A549 (cell line): ENCODE measurements at regions not wholly inside any gene's neighbourhood (a gene's known extent, or its start where the extent isn't known, plus 50 kb on each side); places are given as distances from the start of the nearest gene placed in this dataset.

Experiments
- ATAC-seq, 2 experiments: fragments of 200-7000 bp in 1 of 2; fragments of >200 bp in 1 of 2; cut with Nextera tagmentation in 1 of 2; cut with Tn5 transposase in 1 of 2; 3 replicates each; pipeline versions ENCODE4 v1.8.0 to v1.9.1; 2018 to 2020; ENCODE audit warnings: mild to moderate bottlenecking in 1 of 2, moderate library complexity in 1 of 2
- CTCF ChIA-PET: fragments of 300-600 bp; sonication (Branson Sonifier 250); formaldehyde crosslinking; extraction: SDS; loops from one replicate; lab custom pipeline; 2021; ENCODE audit warnings: antibody characterized with exemption, inconsistent platforms; lab: Yijun Ruan, JAX
- POLR2A ChIA-PET: fragments of 350-600 bp; formaldehyde crosslinking; extraction: SDS; loops from one replicate; lab custom pipeline; 2021; ENCODE audit warnings: antibody characterized with exemption, inconsistent platforms; lab: Yijun Ruan, JAX
- DNase-seq, 2 experiments: peaks; one replicate each; pipeline versions ENCODE4 v3.0.0 to v3.0.0-alpha.2; 2011 to 2016; ENCODE audit warnings: low read depth in 1 of 2, low spot score in 1 of 2
- FAIRE-seq: peaks from 2 replicates; lab custom pipeline; 2011; peaks lifted over from hg19 to GRCh38; lab: Jason Lieb, UNC
- H3K27ac ChIP-seq, 2 experiments: fragments of >200 bp; sonication (Bioruptor Twin); formaldehyde crosslinking; 3 replicates each; pipeline ENCODE4 v1.5.1; 2016 to 2017
- H3K4me1 ChIP-seq: fragments of >200 bp; sonication (Bioruptor Twin); formaldehyde crosslinking; 3 replicates; pipeline ENCODE4 v1.6.1; 2016
- H3K4me2 ChIP-seq: fragments of >200 bp; sonication (Bioruptor Twin); formaldehyde crosslinking; 3 replicates; pipeline ENCODE4 v1.6.1; 2016
- H3K4me3 ChIP-seq: fragments of >200 bp; sonication (Bioruptor Twin); formaldehyde crosslinking; 3 replicates; pipeline ENCODE4 v1.5.1; 2016
- H3K9me3 ChIP-seq: fragments of >200 bp; sonication (Bioruptor Twin); formaldehyde crosslinking; 3 replicates; pipeline ENCODE4 v1.6.1; 2016
- BHLHE40 ChIP-seq: IDR thresholded peaks from 2 replicates; pipeline ENCODE4 v1.6.1; 2012; ENCODE audit warnings: low read depth, low read length, inconsistent platforms
- CEBPB ChIP-seq, 2 experiments: fragments of >200 bp in 1 of 2; sonication (Bioruptor Twin) in 1 of 2; formaldehyde crosslinking in 1 of 2; IDR thresholded peaks; 2 replicates each; pipeline ENCODE4 v1.6.1; 2012 to 2016
- EP300 ChIP-seq, 2 experiments: fragments of >200 bp; sonication (Bioruptor Twin); formaldehyde crosslinking; IDR thresholded peaks; 2 replicates in 1 of 2; 3 replicates in 1 of 2; pipeline ENCODE4 v1.6.1; 2016 to 2017
- FOSB ChIP-seq: fragments of 250-450 bp; sonication (Bioruptor Pico); IDR thresholded peaks from 2 replicates; pipeline ENCODE4 v1.5.0; 2020; ENCODE audit warnings: mild to moderate bottlenecking, moderate library complexity
- FOSL2 ChIP-seq, 2 experiments: fragments of 450-650 bp in 1 of 2; fragments of >200 bp in 1 of 2; sonication (Bioruptor Twin) in 1 of 2; formaldehyde crosslinking; IDR thresholded peaks; 2 replicates each; pipeline versions ENCODE4 v1.5.0 to v1.6.1; 2016 to 2020; ENCODE audit warnings: mild to moderate bottlenecking in 1 of 2, moderate library complexity in 1 of 2
- FOXS1 ChIP-seq: fragments of 250-450 bp; sonication (Bioruptor Pico); IDR thresholded peaks from 2 replicates; pipeline ENCODE4 v1.5.0; 2020; ENCODE audit warnings: mild to moderate bottlenecking, moderate library complexity
- GATA3 ChIP-seq: IDR thresholded peaks from 2 replicates; pipeline ENCODE4 v1.6.1; 2012; ENCODE audit warnings: borderline replicate concordance
- HDAC2 ChIP-seq: fragments of 200-600 bp; sonication (generic); IDR thresholded peaks from 2 replicates; pipeline ENCODE4 v1.6.1; 2016
- HEYL ChIP-seq: fragments of 250-450 bp; sonication (Bioruptor Pico); IDR thresholded peaks from 2 replicates; pipeline ENCODE4 v1.8.0; 2021; ENCODE audit warnings: mild to moderate bottlenecking, moderate library complexity
- JUNB ChIP-seq: fragments of >200 bp; sonication (Bioruptor Twin); formaldehyde crosslinking; IDR thresholded peaks from 2 replicates; pipeline ENCODE4 v1.6.1; 2016
- KDM1A ChIP-seq: fragments of 200-600 bp; sonication (generic); IDR thresholded peaks from 2 replicates; pipeline ENCODE4 v1.6.1; 2016; ENCODE audit warnings: low read depth, mild to moderate bottlenecking
- MAZ ChIP-seq: fragments of 150-350 bp; IDR thresholded peaks from 2 replicates; pipeline ENCODE4 v1.6.1; 2014; ENCODE audit warnings: antibody characterized with exemption, low read depth, low read length, borderline replicate concordance
- MYC ChIP-seq: IDR thresholded peaks from 2 replicates; pipeline ENCODE4 v1.6.1; 2012; ENCODE audit warnings: mild to moderate bottlenecking, inconsistent platforms, low read length, improper control_type of control experiment, borderline replicate concordance
- NPAS2 ChIP-seq: fragments of 250-450 bp; sonication (Bioruptor Pico); IDR thresholded peaks from 2 replicates; pipeline ENCODE4 v1.8.0; 2022; ENCODE audit warnings: mild to moderate bottlenecking, moderate library complexity, borderline replicate concordance
- PHF8 ChIP-seq: fragments of 200-600 bp; sonication (generic); IDR thresholded peaks from 2 replicates; pipeline ENCODE4 v1.6.1; 2016; ENCODE audit warnings: low read depth, mild to moderate bottlenecking, antibody characterized with exemption, moderate library complexity, borderline replicate concordance
- RARB ChIP-seq: fragments of 250-450 bp; sonication (Bioruptor Pico); IDR thresholded peaks from 2 replicates; pipeline ENCODE4 v1.8.0; 2021; ENCODE audit warnings: mild to moderate bottlenecking, moderate library complexity
- RCOR1 ChIP-seq: fragments of 150-350 bp; IDR thresholded peaks from 2 replicates; pipeline ENCODE4 v1.6.1; 2014; ENCODE audit warnings: antibody characterized with exemption, low read length, low read depth
- SMC3 ChIP-seq: fragments of >200 bp; sonication (Bioruptor Twin); formaldehyde crosslinking; IDR thresholded peaks from 3 replicates; pipeline ENCODE4 v1.6.1; 2018; ENCODE audit warnings: inconsistent platforms
- TFCP2L1 ChIP-seq: fragments of 250-450 bp; sonication (Bioruptor Pico); IDR thresholded peaks from 2 replicates; pipeline ENCODE4 v1.5.0; 2021; ENCODE audit warnings: mild to moderate bottlenecking
- ZNF302 ChIP-seq: fragments of 250-450 bp; sonication (Bioruptor Pico); IDR thresholded peaks from 2 replicates; pipeline ENCODE4 v1.9.0; 2021; ENCODE audit warnings: inconsistent platforms, mild to moderate bottlenecking, moderate library complexity
- WGBS: methylation state at CpG from one replicate; pipeline ENCODE4 v1.1.6; 2017; ENCODE audit errors: missing lambda C conversion rate; 5-methylcytosine and 5-hydroxymethylcytosine counted together
- TF ChIP-seq, protein P1 (sequence below): fragments of >200 bp; sonication (Bioruptor Twin); formaldehyde crosslinking; IDR thresholded peaks from 3 replicates; pipeline ENCODE4 v1.5.1; 2016
- TF ChIP-seq, protein P2 (sequence below): fragments of >200 bp; sonication (Bioruptor Twin); formaldehyde crosslinking; IDR thresholded peaks from 2 replicates; pipeline ENCODE4 v1.6.1; 2016
- TF ChIP-seq, protein P3 (sequence below): IDR thresholded peaks from 2 replicates; pipeline ENCODE4 v1.6.1; 2012
- TF ChIP-seq, protein P4 (sequence below): fragments of 450-650 bp; IDR thresholded peaks from 2 replicates; pipeline ENCODE4 v1.6.1; 2014; ENCODE audit warnings: antibody characterized with exemption

DNA sequence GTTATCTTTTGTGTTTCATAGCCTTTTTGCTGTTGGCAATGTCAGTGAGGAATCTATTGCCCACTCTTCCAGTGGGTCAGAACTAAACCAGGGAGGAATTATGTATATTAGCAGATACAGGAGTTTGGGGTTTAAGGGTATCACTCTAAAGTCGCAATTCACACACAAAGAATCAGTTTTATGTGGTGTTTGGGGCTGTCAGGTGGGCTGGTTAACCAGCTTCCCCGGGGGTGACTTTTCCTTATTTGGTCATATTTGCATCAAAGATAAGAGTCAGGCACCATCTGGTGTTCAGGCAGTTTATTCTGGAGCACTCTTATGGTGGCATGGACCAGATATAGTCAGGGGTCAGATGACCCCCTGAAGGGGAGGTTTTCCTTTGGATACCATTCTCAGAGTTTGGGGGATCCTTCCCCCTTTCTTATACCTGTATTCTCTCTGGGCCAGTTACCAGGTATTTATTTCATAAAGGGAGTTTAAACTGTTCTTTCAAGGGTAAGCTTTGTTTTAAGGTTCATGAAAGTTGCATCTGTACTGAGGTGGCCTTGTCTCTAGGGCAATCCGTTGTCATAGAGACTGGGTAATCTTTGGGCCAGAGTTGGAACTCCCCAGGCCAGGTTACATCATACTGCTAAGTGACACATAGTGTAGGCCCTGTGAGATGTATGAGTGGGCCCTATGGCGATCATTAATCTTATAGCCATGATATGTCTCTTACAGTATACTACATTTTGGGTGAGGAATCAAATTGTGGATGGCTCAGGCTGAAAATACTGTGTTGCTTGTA is 148.2 kb downstream of the RWDD3 start:
- TF ChIP-seq, protein P1, sequence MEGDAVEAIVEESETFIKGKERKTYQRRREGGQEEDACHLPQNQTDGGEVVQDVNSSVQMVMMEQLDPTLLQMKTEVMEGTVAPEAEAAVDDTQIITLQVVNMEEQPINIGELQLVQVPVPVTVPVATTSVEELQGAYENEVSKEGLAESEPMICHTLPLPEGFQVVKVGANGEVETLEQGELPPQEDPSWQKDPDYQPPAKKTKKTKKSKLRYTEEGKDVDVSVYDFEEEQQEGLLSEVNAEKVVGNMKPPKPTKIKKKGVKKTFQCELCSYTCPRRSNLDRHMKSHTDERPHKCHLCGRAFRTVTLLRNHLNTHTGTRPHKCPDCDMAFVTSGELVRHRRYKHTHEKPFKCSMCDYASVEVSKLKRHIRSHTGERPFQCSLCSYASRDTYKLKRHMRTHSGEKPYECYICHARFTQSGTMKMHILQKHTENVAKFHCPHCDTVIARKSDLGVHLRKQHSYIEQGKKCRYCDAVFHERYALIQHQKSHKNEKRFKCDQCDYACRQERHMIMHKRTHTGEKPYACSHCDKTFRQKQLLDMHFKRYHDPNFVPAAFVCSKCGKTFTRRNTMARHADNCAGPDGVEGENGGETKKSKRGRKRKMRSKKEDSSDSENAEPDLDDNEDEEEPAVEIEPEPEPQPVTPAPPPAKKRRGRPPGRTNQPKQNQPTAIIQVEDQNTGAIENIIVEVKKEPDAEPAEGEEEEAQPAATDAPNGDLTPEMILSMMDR = no peak
- TF ChIP-seq KDM1A (no peak), RARB (CRISPR knock-in tag) (no peak), TFCP2L1 (CRISPR knock-in tag) (no peak), JUNB (no peak), MAZ (no peak), EP300 (IDR thresholded peaks at IDR 0.05) (no peak), GATA3 (no peak)
- TF ChIP-seq, protein P2, sequence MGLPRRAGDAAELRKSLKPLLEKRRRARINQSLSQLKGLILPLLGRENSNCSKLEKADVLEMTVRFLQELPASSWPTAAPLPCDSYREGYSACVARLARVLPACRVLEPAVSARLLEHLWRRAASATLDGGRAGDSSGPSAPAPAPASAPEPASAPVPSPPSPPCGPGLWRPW = no peak
- TF ChIP-seq, all 56 proteins: peak for 0
- ChIA-PET POLR2A (no interaction called here), CTCF (no interaction called here)

DNA sequence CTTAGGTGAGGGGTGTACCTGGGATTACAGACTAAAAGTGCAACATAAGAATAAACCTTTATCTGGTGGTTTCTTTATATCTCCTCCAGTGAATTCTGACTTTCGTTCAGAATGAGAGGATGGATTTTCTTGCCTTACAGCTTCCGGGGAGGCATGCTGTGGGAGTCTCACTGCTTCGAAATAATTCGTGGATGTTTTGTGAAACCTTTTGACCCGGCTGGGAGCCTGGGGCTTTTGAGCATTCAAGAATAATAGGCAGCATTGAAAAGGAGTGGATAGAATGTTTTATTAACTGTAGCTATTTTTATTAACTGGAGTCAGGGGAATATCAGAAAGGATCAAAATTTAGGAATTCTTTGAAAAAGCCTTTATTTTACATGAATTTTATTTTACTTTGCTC is 149.1 kb downstream of the RWDD3 start:
- no peak overlapping the region for H3K4me2 ChIP-seq
- no peak overlapping the region for H3K4me3 ChIP-seq
- ChIA-PET POLR2A (no interaction called here), CTCF (no interaction called here)
- no peak overlapping the region for H3K27ac ChIP-seq
- H3K4me1 ChIP-seq = no peaks in the 10 kb centered on the region
- ATAC-seq (no peak), FAIRE-seq (no peak), DNase-seq (no peak)
- no peaks in the 10 kb centered on the region for H3K9me3 ChIP-seq
- TF ChIP-seq HDAC2 = no peak
- no peak for TF ChIP-seq NPAS2 (CRISPR knock-in tag)
- TF ChIP-seq BHLHE40 = no peak
- no peak for TF ChIP-seq HEYL (CRISPR knock-in tag)
- no peak for TF ChIP-seq JUNB
- TF ChIP-seq, protein P1 = no peak
- no peak for TF ChIP-seq CEBPB (IDR thresholded peaks at IDR 0.05)
- TF ChIP-seq FOSL2 (IDR thresholded peaks at IDR 0.05) = no peak
- no peak for TF ChIP-seq FOSL2 (CRISPR knock-in tag; IDR thresholded peaks at IDR 0.05)
- TF ChIP-seq MYC = no peak
- no peak for TF ChIP-seq PHF8
- TF ChIP-seq GATA3 = no peak
- TF ChIP-seq, protein P3, sequence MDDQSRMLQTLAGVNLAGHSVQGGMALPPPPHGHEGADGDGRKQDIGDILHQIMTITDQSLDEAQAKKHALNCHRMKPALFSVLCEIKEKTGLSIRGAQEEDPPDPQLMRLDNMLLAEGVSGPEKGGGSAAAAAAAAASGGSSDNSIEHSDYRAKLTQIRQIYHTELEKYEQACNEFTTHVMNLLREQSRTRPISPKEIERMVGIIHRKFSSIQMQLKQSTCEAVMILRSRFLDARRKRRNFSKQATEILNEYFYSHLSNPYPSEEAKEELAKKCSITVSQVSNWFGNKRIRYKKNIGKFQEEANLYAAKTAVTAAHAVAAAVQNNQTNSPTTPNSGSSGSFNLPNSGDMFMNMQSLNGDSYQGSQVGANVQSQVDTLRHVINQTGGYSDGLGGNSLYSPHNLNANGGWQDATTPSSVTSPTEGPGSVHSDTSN = no peak
- TF ChIP-seq SMC3 = no peak
- TF ChIP-seq, protein P4, sequence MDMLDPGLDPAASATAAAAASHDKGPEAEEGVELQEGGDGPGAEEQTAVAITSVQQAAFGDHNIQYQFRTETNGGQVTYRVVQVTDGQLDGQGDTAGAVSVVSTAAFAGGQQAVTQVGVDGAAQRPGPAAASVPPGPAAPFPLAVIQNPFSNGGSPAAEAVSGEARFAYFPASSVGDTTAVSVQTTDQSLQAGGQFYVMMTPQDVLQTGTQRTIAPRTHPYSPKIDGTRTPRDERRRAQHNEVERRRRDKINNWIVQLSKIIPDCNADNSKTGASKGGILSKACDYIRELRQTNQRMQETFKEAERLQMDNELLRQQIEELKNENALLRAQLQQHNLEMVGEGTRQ = no peak
- TF ChIP-seq ZNF302 (CRISPR knock-in tag) = no peak
- TF ChIP-seq RCOR1 = no peak
- no peak for TF ChIP-seq FOSB (CRISPR knock-in tag)
- TF ChIP-seq FOXS1 (CRISPR knock-in tag) = no peak
- 1% methylated on average over 5 of the region's 5 CpGs for WGBS

More for the DNA sequence above, 148.2 kb downstream of the RWDD3 start:
- Histone ChIP-seq H3K9me3 (no peaks in the 10 kb centered on the region), H3K4me3 (no peak overlapping the region), H3K27ac (no peak overlapping the region), H3K4me1 (no peaks in the 10 kb centered on the region), H3K4me2 (no peak overlapping the region)
- ATAC-seq (no peak), FAIRE-seq (no peak), DNase-seq (no peak)
- WGBS = 3% methylated on average over 4 of the region's 4 CpGs
